ENCODE measurements at regions not wholly inside any gene's neighbourhood (a gene's known extent, or its start where the extent isn't known, plus 50 kb on each side); places are given as distances from the start of the nearest gene placed in this dataset.
A peak's percentile ranks its signal among the peaks of the same experiment; 100 is the strongest.
"Not testable (repeated sequence)": the region's sequence is repeated elsewhere in the genome, so short reads cannot be mapped to it uniquely, and the experiment has no call there.

GRCh38 chr22:11253000-11253511, 4274.9 kb upstream of the OR11H1 start:
- ChIA-PET CTCF (no interaction called here), POLR2A (no interaction called here)
- no peak for TF ChIP-seq L3MBTL2 (conservative IDR thresholded peaks at IDR 0.05)
- no peak for TF ChIP-seq FOXK2 (IDR thresholded peaks at IDR 0.05)
- TF ChIP-seq CTBP1 (IDR thresholded peaks at IDR 0.05; ENCODE audit: borderline replicate concordance) = no peak
- TF ChIP-seq ELF4 (IDR thresholded peaks at IDR 0.05) = no peak
- TF ChIP-seq ARNT (IDR thresholded peaks at IDR 0.05) = no peak
- TF ChIP-seq PKNOX1 (IDR thresholded peaks at IDR 0.05) = no peak
- no peak for DNase-seq (ENCODE audit: extremely low spot score)

- POLR2A ChIA-PET = not testable (repeated sequence)
Observed at GRCh38 chr22:11270981-11271380, 4257.0 kb upstream of the OR11H1 start.

GRCh38 chr22:11285116-11285838, 4242.7 kb upstream of the OR11H1 start:
- CTCF ChIA-PET = interaction anchor here (0.7 kb wide), 1 partner anchor 264 kb away, joined by 6 read pairs; no protein-coding TSS in a partner anchor
- POLR2A ChIA-PET = not testable (repeated sequence)
- peak; percentile 26 for DNase-seq (ENCODE audit: extremely low spot score)

More at GRCh38 chr22:11270981-11271380, 4257.0 kb upstream of the OR11H1 start:
- CTCF ChIA-PET; DNase-seq (ENCODE audit: extremely low spot score): not testable (repeated sequence)

GRCh38 chr22:11285839-11286205, 4242.2 kb upstream of the OR11H1 start:
- POLR2A ChIA-PET = not testable (repeated sequence)

GRCh38 chr22:11288246-11289220, 4239.5 kb upstream of the OR11H1 start:
- POLR2A ChIA-PET; CTCF ChIA-PET; DNase-seq (ENCODE audit: extremely low spot score): not testable (repeated sequence)

More at GRCh38 chr22:11285839-11286205, 4242.2 kb upstream of the OR11H1 start:
- CTCF ChIA-PET; DNase-seq (ENCODE audit: extremely low spot score): not testable (repeated sequence)

- DNase-seq (ENCODE audit: extremely low spot score); CTCF ChIA-PET; POLR2A ChIA-PET: not testable (repeated sequence)
Observed at GRCh38 chr22:11298126-11298893, 4229.7 kb upstream of the OR11H1 start.

- DNase-seq (ENCODE audit: extremely low spot score); CTCF ChIA-PET; POLR2A ChIA-PET: not testable (repeated sequence)
Observed at GRCh38 chr22:11302427-11302826, 4225.6 kb upstream of the OR11H1 start.

GRCh38 chr22:11302904-11303303, 4225.1 kb upstream of the OR11H1 start:
- CTCF ChIA-PET; DNase-seq (ENCODE audit: extremely low spot score); POLR2A ChIA-PET: not testable (repeated sequence)

GRCh38 chr22:11305179-11305578, 4222.8 kb upstream of the OR11H1 start:
- POLR2A ChIA-PET; CTCF ChIA-PET; DNase-seq (ENCODE audit: extremely low spot score): not testable (repeated sequence)

GRCh38 chr22:11306933-11307518, 4221.0 kb upstream of the OR11H1 start:
- CTCF ChIA-PET; POLR2A ChIA-PET; DNase-seq (ENCODE audit: extremely low spot score): not testable (repeated sequence)

GRCh38 chr22:11307998-11308397, 4220.0 kb upstream of the OR11H1 start:
- CTCF ChIA-PET = no interaction called here
- POLR2A ChIA-PET = no interaction called here
- DNase-seq (ENCODE audit: extremely low spot score) = no peak
- TF ChIP-seq CTBP1 (IDR thresholded peaks at IDR 0.05; ENCODE audit: borderline replicate concordance) (no peak), PKNOX1 (IDR thresholded peaks at IDR 0.05) (no peak), HDGF (IDR thresholded peaks at IDR 0.05; ENCODE audit: borderline replicate concordance) (no peak), LEF1 (IDR thresholded peaks at IDR 0.05; ENCODE audit: borderline replicate concordance) (no peak)

GRCh38 chr22:11309777-11310176, 4218.2 kb upstream of the OR11H1 start:
- POLR2A ChIA-PET; DNase-seq (ENCODE audit: extremely low spot score); CTCF ChIA-PET: not testable (repeated sequence)

- POLR2A ChIA-PET; DNase-seq (ENCODE audit: extremely low spot score); CTCF ChIA-PET: not testable (repeated sequence)
Observed at GRCh38 chr22:11310647-11311046, 4217.3 kb upstream of the OR11H1 start.

- CTCF ChIA-PET, POLR2A ChIA-PET: not testable (repeated sequence)
Observed at GRCh38 chr22:11312640-11313039, 4215.4 kb upstream of the OR11H1 start.

More at GRCh38 chr22:11312640-11313039, 4215.4 kb upstream of the OR11H1 start:
- DNase-seq (ENCODE audit: extremely low spot score) = not testable (repeated sequence)

Measured in HEK293T (cell line).